ENCODE measurements at regions not wholly inside any gene's neighbourhood (a gene's known extent, or its start where the extent isn't known, plus 50 kb on each side); places are given as distances from the start of the nearest gene placed in this dataset.

- TF ChIP-seq, protein P1, sequence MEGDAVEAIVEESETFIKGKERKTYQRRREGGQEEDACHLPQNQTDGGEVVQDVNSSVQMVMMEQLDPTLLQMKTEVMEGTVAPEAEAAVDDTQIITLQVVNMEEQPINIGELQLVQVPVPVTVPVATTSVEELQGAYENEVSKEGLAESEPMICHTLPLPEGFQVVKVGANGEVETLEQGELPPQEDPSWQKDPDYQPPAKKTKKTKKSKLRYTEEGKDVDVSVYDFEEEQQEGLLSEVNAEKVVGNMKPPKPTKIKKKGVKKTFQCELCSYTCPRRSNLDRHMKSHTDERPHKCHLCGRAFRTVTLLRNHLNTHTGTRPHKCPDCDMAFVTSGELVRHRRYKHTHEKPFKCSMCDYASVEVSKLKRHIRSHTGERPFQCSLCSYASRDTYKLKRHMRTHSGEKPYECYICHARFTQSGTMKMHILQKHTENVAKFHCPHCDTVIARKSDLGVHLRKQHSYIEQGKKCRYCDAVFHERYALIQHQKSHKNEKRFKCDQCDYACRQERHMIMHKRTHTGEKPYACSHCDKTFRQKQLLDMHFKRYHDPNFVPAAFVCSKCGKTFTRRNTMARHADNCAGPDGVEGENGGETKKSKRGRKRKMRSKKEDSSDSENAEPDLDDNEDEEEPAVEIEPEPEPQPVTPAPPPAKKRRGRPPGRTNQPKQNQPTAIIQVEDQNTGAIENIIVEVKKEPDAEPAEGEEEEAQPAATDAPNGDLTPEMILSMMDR (IDR thresholded peaks at IDR 0.05) = no peak
- no peak for TF ChIP-seq POLR2A (IDR thresholded peaks at IDR 0.05)
Measured at GRCh38 chr3:81439108-81439507, 322.3 kb downstream of the GBE1 start.

Measured in heart left ventricle (tissue), 13 donors.